ENCODE measurements at regions not wholly inside any gene's neighbourhood (a gene's known extent, or its start where the extent isn't known, plus 50 kb on each side); places are given as distances from the start of the nearest gene placed in this dataset.
"Not testable (repeated sequence)": the region's sequence is repeated elsewhere in the genome, so short reads cannot be mapped to it uniquely, and the experiment has no call there.

DNA sequence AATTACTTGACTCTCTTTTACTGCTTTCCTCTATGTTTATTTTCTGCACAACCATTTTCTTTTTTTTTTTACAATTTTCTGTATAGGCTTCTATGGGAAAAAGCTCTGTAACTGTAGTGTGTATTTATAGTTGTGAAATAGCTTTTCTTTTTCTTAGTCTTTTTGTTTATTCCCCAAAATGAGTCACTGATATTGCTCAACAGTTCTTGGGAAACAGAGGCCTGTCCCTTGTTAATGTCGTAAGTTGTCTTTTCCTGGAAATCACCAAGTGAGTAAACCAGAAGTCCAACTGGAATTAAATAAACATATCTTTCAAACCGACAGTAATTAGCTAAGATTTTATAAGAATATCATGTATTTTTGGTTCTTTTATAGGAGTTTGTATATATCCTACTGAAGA, 325.1 kb upstream of the PRR16 start:
- DNase-seq (ENCODE audit: low read depth in 4 of 4, low spot score in 3 of 4) = peak in 1 of 4 donors; percentile 5

DNA sequence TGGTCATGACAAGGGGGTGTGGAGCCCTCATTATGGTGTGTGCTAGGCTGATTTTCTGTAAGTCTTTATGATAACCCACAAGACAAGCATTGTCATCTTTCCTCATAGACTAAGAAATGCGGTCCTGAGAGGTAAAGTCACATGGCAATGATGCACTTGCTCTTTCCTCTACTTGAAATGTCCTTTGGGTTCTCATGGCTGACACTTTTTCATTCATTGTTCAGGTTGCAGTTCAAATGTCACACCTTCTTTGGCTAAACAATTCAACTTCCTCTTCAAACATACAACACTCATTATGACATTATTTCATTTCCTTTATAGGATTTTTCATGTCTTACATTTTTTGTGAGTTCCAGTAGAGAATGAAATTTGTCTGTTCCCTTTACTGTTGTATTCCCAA, 323.6 kb upstream of the PRR16 start:
- no peak for DNase-seq (ENCODE audit: low read depth in 4 of 4, low spot score in 3 of 4)

DNA sequence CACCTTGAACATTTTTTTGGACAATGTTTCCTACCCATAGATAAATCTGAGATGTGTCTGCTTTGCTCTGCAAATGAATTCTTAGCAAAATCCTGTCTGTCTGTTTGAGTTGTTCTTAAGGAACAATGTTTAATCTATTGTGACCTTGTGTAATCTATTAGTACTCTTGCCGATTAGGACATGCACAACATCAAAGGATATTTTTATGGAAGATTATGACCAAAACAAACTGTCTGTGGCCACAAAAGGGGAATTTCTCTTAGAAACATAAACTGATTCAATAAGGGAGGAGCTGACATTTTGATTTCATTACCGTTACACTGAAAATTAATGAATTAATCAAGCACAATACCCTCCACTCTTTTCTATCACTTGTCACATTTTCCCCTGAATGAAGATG, 323.0 kb upstream of the PRR16 start:
- no peak for DNase-seq (ENCODE audit: low read depth in 4 of 4, low spot score in 3 of 4)

DNA sequence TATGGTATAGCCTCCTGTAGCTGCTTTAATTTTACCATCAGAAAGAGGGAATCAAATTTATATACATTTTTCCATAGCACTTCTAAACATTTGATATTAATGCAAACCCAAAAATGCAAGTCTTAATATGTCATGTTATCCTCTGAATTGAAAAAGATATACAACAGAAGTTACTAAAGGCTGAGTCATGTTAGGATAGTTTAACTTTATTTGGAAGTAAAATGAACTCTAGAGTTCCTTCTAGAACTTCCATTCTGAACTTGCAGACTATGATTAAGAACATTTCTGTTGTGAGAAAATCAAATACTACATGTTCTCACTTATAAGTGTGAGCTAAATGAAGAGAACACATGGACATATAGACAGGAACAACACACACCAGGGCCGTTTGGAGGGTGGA, 317.3 kb upstream of the PRR16 start:
- DNase-seq (ENCODE audit: low read depth in 4 of 4, low spot score in 3 of 4) = no peak

DNA sequence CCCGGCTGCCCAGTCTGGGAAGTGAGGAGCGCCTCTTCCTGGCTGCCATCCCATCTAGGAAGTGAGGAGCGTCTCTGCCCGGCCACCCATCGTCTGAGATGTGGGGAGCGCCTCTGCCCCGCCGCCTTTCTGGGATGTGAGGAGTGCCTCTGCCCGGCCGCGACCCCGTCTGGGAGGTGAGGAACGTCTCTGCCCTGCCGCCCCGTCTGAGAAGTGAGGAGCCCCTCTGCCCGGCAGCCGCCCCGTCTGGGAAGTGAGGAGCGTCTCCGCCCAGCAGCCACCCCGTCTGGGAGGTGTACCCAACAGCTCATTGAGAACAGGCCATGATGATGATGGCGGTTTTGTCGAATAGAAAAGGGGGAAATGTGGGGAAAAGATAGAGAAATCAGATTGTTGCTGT, 316.2 kb upstream of the PRR16 start:
- DNase-seq (ENCODE audit: low read depth in 4 of 4, low spot score in 3 of 4) = not testable (repeated sequence)

DNA sequence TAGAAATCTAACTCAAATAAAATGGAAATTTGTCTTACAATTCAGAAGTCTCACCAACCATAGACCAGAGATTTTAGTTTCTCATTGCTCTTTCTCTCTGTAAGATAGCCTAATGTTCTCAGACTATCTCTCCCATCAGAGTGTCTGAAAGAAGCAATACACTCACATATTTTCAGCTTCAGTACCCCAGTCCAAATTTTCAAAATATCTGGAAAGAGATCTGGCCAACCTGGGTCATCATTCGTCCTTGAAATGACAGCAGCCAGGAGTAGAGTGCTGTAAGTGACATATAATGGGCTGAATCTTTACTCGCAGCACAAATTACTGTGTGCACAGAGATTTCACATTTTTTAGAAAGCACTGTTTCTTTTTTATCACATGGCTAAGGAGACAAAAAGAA, 313.3 kb upstream of the PRR16 start:
- no peak for DNase-seq (ENCODE audit: low read depth in 4 of 4, low spot score in 3 of 4)

DNA sequence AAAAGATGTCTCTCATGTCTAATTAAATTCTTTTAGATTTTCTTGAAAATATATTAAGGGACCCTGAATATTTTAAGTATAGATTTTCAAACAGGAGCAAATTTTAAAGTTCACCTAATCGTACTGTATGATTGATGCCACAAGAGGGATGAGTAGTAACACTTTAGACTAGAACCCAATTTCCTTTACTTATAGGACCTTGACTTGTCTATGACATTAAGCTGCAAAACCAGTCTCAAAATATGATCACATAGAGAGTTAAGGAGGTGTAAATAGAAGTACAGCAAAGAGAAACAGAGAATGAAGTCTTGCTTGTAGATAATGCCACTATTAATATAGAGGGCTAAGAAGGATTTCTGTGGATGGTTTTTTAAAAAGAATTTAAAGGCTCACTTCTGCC, 312.9 kb upstream of the PRR16 start:
- DNase-seq (ENCODE audit: low read depth in 4 of 4, low spot score in 3 of 4) = no peak

DNA sequence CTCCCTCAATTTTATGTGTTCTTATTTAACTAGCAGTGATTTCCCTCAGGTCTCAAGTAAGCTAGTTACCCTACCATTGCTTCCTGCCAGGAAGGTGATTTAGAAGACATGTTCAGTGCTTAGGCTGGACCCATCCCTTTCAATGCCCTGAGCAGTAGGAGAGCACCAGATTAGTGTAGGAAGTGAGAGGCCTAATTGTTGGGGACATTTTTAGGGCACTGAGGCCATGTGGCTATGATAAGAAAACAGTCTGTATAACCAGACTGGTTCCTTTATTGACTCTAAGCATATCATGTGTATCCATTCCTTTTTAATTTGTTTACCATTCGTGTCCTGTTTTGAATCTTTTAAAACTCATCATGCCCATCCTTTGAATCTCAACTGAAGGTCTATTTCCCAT, 312.3 kb upstream of the PRR16 start:
- DNase-seq (ENCODE audit: low read depth in 4 of 4, low spot score in 3 of 4) = no peak

DNA sequence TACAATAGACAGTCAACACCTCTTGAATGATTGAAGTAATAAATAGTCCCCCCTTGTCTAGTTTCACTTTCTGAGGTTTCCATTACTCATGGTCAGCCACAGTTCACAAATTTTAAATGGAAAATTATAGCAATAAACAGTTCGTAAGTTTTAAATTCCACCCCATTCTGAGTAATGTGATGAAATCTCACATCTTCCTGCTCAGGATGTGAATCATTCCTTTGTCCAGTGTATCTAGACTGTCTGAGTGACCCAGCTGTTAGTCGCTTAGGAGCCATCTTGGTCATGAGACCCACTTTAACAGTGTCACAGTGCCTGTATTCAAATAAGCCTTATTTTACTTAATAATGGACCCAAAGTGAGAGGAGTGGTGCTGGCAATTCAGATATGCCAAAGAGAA, 311.6 kb upstream of the PRR16 start:
- no peak for DNase-seq (ENCODE audit: low read depth in 4 of 4, low spot score in 3 of 4)

DNA sequence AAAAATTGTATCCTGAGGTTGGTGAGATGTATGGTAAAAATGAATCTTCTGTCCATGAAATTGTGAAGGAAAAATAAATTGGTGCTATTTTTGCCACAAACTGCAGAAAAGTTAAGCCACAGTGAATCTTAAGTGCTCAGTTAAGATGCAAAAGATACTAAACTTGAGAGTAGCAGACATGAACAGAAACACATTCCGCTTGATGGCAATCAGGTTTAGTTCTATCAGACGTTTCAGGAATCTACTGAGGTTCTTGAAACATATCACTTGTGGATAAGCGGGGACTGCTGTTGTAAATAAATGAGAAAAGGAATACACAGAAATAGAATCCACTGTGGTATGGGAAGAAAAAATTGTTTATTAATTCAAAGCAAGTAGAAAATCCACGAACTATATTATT, 311.2 kb upstream of the PRR16 start:
- DNase-seq (ENCODE audit: low read depth in 4 of 4, low spot score in 3 of 4) = no peak

DNA sequence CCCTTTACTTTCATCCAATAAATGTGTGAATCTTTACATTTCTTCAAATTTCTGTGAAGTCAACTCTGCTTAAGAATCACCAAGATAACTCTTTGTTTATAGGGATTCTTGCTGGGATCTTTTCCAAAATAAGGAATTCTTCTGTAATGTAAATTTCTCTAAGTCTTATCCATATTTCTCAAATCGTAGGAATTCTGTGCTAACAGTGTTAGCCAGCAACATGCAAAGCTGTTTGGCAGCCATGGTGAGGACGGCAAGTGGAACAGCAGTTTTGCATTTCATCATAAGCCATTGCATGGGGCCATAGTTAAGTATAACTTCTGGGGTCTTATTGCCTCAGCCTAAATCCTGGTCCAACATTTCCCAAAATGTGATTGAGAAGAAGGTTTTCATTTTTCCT, 310.5 kb upstream of the PRR16 start:
- no peak for DNase-seq (ENCODE audit: low read depth in 4 of 4, low spot score in 3 of 4)

DNA sequence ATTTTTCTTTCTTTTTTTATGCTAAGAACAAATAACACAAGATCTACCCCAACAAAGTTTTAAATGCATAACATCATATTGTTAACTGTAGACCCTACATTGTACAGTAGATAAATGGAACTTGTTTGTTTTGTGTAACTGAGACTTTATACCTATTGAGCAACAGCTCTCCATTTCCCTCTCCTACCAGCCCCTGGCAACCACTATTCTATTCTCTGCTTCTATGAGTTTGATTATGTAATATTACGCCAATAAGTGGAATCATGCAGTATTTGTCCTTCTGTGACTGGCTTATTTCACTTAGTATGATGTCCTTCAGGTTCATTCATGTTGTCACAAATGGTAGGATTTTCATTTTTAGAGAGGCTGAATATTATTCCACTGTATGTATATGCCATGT, 308.2 kb upstream of the PRR16 start:
- DNase-seq (ENCODE audit: low read depth in 4 of 4, low spot score in 3 of 4) = no peak

DNA sequence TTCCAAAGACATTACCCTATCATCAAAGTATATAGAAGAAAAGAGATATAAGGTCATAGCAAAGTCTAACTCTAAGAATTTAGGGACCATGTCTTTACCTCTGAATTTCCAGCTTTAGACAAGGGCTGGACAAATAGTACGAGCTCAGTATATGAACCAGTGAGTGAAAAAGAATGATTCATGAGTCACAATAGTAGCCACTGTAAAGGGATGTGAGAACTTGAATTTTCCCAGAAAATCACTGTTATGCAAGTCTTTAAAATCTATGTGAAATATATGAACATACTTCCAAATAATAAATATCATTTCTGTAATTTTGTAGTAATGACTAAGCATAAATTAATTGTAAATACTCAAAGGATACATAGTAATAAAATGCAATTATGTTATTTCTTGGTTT, 305.9 kb upstream of the PRR16 start:
- no peak for DNase-seq (ENCODE audit: low read depth in 4 of 4, low spot score in 3 of 4)

DNA sequence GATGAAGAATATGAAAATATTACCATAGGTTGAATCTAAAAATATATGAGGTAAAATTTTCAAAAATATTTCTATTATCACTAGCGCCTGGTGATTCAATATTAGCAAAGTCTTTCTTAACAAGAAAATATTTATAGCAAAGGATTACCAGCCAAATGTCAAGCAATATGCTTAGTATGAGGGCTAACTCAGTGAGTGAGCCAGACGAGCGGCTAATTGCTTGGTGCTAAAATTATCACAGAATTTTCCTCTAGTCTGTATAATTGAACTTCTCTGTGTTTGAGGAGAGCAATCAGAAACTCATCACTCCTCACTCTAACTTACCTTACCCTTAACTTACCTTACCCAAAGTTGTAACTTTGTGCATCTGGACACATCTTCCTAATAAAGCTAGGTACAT, 304.9 kb upstream of the PRR16 start:
- DNase-seq (ENCODE audit: low read depth in 4 of 4, low spot score in 3 of 4) = no peak

DNA sequence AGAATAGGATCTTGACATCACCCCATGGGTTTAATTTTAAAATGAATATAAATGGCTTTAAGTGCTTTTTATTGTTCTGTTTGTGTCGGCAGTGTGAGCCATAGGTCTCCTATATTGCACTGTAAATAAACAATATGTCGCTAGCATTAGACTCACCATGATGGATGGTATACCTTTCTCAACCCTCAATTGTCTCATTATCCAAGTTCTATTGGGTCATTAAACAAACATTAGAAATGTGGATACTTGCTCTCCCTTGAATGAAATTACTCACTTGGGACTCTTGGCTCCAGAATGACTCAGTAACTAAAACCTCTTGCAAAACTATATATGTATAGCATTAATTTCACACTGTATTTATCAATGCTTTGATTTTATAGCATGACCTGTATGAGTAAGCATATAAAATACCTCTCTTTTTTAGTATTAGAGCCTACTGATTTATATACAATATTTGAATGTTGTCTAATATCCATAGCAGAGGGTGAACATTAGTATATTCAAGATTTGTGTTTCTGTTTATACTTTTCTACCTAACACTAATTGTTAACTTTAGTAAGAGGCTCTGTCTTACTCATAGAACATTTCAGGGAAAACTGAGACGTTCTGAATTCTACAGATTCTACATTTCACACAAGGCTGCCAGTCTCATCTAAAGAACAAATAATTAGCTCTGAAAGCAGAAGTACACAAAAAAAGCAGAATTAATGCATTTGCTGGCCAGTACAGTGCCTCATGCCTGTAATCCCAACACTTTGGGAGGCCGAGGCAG, 303.8 kb upstream of the PRR16 start:
- DNase-seq (ENCODE audit: low read depth in 4 of 4, low spot score in 3 of 4) = no peak

DNA sequence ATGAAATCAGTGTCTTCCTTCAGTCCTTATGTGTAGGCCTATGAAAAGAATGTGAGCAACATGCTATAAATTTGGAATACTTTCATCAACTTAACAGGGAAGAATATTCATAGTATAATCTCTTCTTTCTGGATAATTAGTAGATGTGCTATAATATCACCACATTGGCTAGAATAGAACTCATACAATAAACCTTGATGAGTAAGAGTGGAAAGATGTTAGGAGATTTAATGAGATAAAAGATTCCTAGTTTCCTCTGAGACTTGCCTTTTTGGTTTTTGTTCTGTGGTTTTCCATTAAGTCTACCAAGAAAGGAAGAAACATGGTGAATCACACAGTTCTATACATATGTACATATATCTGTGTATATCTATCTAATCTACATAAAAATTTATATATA, 301.8 kb upstream of the PRR16 start:
- DNase-seq (ENCODE audit: low read depth in 4 of 4, low spot score in 3 of 4) = no peak

DNA sequence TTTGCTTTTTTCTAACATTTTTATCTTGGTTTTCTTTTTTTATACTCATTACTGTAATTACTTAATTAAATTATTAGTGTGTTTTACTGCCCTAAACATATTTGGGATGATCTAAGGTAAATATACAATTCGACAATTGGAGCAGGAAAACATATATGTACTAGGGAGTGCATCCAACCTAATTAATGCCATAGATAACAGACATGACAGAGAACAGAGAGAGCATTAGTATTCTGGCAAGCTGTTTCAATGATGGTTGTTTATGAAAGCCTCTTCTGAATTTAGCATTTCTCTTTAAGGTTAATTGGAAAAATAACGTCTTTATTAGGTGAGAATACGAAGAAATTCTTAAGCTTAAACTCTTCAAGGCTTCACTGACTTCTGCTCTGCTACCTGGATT, 300.1 kb upstream of the PRR16 start:
- DNase-seq (ENCODE audit: low read depth in 4 of 4, low spot score in 3 of 4) = no peak

DNA sequence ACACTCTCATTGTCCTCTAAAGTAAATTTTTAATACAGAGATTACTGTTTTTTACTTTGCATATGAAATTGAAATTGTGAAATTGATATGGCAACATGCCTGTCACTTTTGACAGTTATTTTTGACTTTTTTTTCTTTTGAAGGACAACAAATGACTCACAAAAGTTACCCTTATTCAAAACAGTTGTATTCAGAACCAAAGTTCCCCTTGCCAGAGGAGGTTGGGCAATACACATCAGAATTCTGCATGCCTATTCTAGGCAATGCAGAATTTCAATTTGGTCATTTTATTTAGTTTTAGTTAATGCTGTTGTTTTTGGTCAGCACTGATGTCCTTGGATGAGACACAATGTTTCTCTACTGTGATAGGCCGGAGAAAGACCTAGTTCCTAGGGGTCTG, 299.1 kb upstream of the PRR16 start:
- no peak for DNase-seq (ENCODE audit: low read depth in 4 of 4, low spot score in 3 of 4)

DNA sequence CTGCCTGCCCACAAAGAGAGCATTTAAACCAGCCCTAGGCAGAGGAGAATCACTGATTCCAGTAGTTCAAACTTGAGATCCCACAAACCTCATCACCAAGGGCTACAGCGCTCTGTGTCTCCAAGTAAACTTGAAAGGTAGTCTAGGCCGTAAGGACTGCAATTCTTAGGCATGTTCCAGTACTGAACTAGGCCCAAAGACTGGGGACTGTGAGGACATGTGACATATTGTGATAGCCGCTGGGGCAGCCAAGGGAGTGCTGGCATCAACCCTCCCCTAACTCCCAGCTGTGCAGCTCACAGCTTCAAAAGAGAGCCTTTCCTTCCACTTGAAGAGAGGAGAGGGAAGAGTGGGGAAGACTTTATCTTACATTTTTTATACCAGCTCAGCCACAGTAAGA, 291.0 kb upstream of the PRR16 start:
- no peak for DNase-seq (ENCODE audit: low read depth in 4 of 4, low spot score in 3 of 4)

DNA sequence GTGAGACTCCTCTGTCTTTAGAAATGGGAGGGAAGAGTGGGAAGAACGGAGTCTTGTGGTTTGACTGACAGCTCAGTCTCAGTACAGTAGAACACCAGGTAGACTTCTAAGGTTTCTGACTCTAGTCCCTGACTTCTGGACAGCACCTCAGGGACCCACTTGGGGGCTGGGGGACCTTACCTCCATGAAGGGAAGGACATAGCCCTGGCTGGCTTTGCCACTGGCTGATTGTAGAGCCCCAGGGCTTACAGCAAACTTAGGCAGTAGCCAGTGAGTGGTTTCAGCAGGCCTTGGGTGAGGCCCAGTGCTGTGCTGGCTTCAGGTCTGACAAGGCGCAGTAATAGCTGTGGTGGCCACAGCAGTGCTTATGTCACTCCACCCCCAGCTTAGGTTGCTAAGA, 290.0 kb upstream of the PRR16 start:
- DNase-seq (ENCODE audit: low read depth in 4 of 4, low spot score in 3 of 4) = no peak

DNA sequence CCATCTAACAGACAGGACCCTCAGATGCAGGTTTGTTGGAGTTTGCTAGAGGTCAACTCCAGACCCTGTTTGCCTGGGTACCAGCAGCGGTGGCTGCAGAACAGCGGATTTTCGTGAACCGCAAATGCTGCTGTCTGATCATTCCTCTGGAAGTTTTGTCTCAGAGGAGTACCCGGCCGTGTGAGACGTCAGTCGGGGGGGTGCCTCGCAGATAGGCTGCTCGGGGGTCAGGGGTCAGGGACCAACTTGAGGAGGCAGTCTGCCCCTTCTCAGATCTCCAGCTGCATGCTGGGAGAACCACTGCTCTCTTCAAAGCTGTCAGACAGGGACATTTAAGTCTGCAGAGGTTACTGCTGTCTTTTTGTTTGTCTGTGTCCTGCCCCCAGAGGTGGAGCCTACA, 282.9 kb upstream of the PRR16 start:
- DNase-seq (ENCODE audit: low read depth in 4 of 4, low spot score in 3 of 4) = not testable (repeated sequence)

DNA sequence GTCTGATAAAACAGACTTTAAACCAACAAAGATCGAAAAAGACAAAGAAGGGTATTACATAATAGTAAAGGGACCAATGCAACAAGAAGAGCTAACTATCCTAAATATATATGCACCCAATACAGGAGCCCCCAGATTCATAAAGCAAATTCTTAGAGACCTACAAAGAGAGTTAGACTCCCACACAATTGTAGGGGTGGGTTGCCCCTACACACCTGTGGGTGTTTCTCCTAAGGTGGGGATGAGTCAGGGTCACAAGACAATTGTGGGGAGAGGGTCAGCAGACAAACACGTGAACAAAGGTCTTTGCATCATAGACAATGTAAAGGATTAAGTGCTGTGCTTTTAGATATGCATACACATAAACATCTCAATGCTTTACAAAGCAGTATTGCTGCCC, 269.4 kb upstream of the PRR16 start:
- not testable (repeated sequence) for DNase-seq (ENCODE audit: low read depth in 4 of 4, low spot score in 3 of 4)

DNA sequence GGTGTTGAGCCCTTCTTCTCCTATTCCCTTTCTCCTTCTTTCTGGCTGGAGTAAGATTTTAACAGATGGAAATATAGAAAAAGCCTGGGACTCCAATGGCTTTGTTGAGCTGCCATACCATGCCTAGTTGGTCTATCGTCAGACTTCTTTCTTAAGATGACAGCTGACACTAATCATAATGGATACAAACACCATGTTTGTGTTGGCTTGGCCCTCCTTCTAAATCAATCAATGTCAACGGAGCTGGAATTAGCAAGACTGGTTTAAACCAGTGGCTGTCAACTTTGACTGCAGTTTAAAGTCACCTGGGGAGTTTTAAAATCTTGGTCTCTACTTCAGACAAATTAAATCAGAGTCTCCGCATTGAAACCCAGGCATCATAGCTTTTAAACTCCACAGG, 264.5 kb upstream of the PRR16 start:
- DNase-seq (ENCODE audit: low read depth in 4 of 4, low spot score in 3 of 4) = no peak

Measured in left renal pelvis (tissue), 4 donors.